ENCODE measurements at regions not wholly inside any gene's neighbourhood (a gene's known extent, or its start where the extent isn't known, plus 50 kb on each side); places are given as distances from the start of the nearest gene placed in this dataset.

DNA sequence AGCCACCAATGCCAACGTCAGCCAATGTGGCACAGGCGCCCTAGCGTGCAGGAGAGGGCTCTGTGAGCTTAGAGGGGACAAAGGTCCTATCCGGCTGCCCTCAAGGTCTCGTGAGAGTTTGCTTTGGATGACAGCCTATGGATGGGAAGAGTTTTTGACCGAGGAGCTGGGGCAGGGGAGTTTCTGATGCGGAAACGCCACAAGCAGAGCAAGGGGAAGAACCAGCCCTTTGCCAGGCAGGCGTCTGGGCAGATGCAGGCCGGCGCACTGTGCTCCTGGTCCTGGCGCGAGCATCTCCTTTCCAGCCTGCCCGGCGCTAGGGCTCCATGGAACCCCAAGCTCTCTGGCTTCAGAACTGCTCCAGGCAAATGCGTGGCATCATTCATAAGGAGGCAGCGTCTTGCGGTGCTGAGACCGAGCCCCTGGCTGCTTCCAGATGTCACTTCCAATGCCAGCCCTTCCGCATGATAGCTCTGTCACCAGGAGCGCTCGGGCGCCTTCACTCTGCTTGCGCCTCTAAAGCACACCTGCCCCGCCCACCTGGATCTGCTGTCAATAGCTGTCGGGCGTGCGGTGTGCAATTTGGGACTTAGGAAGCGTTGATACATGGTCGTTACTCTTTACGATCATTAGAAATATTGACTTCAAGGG is 374.9 kb upstream of the IRX1 start:
- TF ChIP-seq, protein P1, sequence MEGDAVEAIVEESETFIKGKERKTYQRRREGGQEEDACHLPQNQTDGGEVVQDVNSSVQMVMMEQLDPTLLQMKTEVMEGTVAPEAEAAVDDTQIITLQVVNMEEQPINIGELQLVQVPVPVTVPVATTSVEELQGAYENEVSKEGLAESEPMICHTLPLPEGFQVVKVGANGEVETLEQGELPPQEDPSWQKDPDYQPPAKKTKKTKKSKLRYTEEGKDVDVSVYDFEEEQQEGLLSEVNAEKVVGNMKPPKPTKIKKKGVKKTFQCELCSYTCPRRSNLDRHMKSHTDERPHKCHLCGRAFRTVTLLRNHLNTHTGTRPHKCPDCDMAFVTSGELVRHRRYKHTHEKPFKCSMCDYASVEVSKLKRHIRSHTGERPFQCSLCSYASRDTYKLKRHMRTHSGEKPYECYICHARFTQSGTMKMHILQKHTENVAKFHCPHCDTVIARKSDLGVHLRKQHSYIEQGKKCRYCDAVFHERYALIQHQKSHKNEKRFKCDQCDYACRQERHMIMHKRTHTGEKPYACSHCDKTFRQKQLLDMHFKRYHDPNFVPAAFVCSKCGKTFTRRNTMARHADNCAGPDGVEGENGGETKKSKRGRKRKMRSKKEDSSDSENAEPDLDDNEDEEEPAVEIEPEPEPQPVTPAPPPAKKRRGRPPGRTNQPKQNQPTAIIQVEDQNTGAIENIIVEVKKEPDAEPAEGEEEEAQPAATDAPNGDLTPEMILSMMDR (IDR thresholded peaks at IDR 0.05), result no peak
- no peak for TF ChIP-seq POLR2AphosphoS5 (IDR thresholded peaks at IDR 0.05)

Measured in sigmoid colon (tissue), 4 donors.